T-helper 2 cell (primary cell): ENCODE measurements at regions not wholly inside any gene's neighbourhood (a gene's known extent, or its start where the extent isn't known, plus 50 kb on each side); places are given as distances from the start of the nearest gene placed in this dataset.

Experiments
- DNase-seq, 5 experiments: peaks; one replicate each; pipeline versions ENCODE4 v3.0.0 to v3.0.0-alpha.2; 2012 to 2022

- no peak for DNase-seq
Observed at GRCh38 chr6:48894469-48894868, 568.6 kb downstream of the MMUT start.

DNA sequence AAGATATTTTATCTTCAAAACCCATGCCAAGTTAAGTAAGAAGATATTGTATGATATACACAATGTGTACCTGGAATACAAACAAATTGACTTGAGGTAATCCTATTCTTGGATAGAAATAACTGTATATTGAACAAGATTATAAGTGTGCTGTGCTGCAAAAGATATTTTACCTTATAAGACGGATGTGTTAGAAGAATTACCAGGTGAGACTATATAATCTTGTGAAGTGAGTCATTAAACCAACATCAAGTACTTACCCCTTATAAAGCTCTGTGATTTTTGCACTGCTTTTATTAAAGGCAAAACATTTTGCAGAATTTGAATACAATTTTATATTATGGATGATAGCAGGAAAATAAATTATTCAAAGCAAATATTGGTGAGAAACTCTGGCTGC is 570.0 kb downstream of the MMUT start:
- DNase-seq, result no peak

DNA sequence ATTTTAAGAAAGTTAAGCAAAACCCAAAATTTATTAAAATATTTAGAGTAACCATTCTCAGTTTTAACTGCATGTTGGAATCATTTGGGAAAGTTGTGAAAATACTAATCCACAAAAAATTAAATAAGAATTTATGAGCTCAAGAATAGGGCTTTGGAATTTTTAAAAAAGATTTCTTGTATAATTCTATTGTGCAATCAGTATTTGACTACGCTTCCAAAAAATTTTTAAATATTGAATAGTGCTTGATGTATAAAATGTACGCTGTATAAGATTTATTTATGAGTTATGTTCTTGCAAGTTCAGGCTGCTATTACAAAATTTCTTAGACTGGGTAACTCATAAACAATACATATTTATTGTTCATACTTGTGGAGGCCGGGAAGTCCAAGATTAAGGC is 571.7 kb downstream of the MMUT start:
- no peak for DNase-seq

- no peak for DNase-seq
Observed at GRCh38 chr6:48889429-48889828, 573.6 kb downstream of the MMUT start.

- peak in 1 of 5 experiments; percentile 30 for DNase-seq
Observed at GRCh38 chr6:48883116-48883515, 579.9 kb downstream of the MMUT start.

- no peak for DNase-seq
Observed at GRCh38 chr6:48881551-48881950, 581.5 kb downstream of the MMUT start.

GRCh38 chr6:48869595-48869994 is 593.5 kb downstream of the MMUT start:
- DNase-seq, result no peak

- no peak for DNase-seq
Observed at GRCh38 chr6:48866682-48867081, 596.4 kb downstream of the MMUT start.

DNA sequence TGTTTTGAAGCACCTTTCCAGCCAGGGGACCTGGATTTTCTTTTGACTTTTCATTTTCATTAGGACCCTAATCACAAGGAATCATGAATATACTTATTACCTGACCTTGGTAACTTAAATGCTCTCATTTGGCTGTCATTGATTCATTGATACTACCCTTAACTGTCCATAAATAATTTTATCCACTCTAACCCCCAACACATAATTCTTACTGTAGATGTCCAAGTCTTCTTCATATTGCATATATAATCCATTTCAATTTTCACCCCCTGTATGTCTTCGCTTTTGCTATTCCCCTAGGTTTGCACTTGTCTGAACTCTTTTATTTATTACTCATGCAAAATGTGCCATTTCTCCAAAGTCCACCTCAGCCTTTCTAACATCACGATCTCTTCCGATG is 602.9 kb downstream of the MMUT start:
- DNase-seq, result no peak

DNA sequence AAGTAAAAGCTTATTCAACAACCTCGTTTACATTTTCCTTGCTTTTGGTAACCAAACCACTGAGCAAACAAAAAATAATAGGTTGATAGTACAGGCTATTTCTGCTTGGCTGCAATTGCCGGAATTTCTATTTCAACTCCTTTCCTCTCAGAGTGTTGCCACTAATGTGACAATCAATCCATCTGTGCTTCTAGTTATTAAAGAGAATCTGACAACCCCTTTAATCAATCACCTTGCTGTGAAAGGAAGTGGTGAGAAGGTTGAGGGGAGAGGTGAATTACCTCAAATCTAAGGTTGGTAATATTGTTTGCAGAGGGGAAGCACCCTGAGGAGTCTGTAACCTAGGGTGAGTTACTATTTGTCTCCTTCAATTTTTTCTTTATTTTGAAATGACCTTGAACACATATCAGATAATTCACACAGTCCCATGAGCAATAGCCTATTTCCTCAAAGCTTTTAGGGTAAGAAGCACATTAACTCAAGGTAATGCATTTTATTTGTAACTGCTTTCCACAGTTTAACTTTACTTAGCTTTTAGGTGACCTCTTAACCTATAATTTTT is 603.4 kb downstream of the MMUT start:
- DNase-seq, result no peak

GRCh38 chr6:48845219-48845618 is 617.8 kb downstream of the MMUT start:
- DNase-seq, result no peak

GRCh38 chr6:48844696-48845095 is 618.4 kb downstream of the MMUT start:
- no peak for DNase-seq

- no peak for DNase-seq
Observed at GRCh38 chr6:48840896-48841295, 622.2 kb downstream of the MMUT start.

DNA sequence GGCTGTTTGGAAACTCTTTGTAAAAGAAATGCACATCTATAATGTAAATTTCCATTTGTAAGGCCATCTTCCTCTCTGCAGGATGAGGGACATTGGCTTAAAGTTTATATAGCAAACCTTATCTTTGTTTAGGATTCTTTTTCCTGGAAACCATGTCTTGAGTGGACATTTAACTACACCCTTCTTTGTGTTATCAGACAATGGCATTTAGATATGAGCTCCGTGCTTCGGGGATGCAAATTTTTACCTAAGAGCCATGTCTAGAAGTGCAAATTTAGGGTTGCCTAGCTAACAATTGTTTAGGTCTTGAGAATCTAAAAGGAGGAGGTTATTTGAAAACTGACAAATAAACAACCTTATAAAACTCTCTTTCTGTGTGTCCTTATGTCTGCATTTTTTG is 623.8 kb downstream of the MMUT start:
- DNase-seq, result no peak

GRCh38 chr6:48837744-48838143 is 625.3 kb downstream of the MMUT start:
- no peak for DNase-seq

- DNase-seq, result peak in 1 of 5 experiments; percentile 34
Observed at GRCh38 chr6:48835421-48835958, 627.6 kb downstream of the MMUT start.

DNA sequence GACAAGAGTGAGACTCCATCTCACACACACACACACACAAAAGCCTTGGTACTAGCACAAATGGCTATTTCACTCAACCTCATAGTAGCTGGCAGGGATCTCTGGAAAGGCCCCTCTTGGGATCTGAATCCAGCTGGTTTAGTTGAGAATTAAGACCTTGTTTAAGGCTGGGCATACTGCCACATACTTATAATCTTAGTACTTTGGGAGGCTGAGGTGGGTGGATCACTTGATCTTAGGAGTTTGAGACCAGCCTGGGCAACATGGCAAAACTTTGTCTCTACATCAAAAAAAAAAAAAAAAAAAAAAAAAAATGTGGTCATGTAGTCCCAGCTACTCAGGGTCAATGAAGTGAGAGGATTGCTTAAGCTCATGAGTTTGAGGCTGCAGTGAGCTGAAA is 628.3 kb downstream of the MMUT start:
- no peak for DNase-seq

GRCh38 chr6:48833916-48834315 is 629.1 kb downstream of the MMUT start:
- DNase-seq, result no peak

DNA sequence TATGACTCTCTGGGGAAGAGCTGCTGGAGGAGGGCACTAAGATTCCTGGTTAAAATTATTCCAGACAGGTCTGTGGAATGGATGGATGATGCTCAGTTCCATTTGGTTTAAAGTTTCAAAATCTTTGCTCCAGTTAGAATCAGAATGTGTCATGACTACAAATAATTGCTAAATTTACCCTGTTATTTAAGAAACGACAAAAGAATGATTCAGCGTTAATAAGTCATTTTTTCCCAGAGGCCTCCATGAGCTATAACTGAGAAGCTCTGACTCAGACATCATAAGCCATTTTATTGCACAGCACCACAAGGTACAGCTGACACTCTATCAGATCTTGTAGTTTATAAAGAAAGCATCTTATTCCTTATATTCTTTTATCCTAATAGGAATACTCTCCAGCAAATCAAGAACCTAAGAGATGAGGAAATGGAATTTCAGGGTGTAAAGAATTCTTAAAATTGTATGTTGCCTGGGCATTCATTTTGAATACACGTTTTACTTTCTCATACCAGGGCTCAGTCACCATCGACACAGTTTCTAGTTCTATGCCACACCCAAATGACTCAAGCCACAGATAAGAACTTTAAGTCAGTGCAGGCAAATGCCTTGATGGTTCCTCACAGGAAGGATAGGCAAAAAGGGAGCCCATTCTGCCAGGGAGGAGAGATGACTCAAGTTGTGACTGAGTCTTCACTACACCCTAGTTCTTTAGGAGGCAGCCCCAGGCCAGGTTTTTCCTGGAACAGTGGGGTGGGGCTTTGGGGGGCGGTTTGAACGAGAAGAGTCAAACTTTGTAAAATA is 636.0 kb downstream of the MMUT start:
- peak in 1 of 5 experiments; percentile 22 for DNase-seq

DNA sequence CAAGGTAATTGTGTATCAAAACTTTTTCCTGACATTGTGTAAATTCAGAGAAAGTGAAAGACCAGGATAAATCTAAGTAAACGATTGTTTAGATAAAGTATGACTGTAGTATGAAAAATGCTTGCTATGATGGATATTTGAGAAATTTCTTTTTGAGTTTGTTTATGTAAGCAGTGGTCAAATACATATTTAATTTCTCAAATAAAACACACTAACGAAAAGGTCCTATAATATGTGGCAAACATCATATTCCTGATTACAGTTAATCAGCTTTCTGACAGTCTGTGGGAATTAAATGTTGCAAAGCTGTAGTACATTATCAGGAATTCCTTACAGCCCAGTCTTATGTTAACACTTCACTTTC is 636.9 kb downstream of the MMUT start:
- no peak for DNase-seq

DNA sequence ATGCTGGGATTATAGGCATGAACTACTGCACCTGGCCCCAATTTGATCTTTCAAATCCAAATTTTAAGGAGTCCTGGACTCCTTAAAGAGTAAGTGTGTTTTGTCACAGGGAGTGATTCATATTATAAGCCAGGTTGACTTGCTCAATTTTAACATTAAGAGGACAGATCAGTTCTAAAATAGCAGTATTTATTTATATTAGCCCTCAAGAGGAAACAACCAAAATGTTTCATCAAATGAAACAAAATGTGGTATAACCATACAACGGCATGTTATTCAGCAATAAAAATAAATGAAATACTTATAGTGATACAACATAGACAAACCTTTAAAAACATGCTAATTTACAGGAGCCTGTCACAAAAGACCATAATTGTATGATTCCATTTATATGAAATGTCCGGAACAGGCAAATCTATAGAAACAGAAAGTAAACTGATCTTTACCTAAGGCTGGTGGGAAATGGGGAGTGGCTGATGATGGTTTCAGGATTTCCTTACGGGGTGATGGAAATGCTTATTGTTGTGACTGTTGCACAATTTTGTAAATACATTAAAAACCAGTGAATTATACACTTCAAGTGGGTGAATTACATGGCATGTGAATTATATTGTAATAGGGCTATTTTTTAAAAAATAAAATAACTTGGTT is 637.4 kb downstream of the MMUT start:
- no peak for DNase-seq

GRCh38 chr6:48818052-48818412 is 645.0 kb downstream of the MMUT start:
- no peak for DNase-seq

DNA sequence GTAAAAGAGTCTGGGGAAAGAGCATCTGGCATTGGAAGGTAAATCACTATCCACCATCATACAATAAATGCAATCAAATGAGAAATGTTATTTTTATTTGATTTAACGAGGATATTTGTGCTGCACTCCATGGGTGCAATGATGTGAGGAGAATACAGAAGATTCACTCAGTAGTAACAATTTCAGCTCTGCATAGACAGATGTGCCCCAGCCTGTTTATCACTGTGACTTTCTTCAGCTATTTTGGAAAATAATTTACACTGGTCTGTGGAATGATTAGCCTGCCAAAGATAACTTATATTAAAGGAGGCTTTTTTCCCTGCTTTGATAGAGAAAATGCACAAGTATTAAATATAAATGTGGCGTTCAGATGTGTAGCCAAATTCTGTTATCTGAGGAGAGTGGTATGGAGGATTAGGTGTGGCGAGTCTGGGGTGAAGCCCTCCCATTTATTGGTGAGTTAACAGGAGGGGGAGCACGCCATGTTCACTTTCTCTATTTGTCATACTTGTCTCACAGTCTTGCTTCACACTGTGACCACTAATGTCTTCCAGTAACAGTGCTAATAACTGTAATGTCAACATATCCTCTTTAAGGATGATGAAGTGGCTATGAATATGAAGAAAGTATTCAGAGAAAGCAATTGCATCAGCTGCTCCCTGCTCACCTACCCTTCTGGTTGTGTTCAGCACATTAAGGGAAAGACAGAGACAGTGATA is 645.6 kb downstream of the MMUT start:
- no peak for DNase-seq
